ENCODE measurements at regions not wholly inside any gene's neighbourhood (a gene's known extent, or its start where the extent isn't known, plus 50 kb on each side); places are given as distances from the start of the nearest gene placed in this dataset.
"Not testable (repeated sequence)": the region's sequence is repeated elsewhere in the genome, so short reads cannot be mapped to it uniquely, and the experiment has no call there.

GRCh38 chr14:46433381-46433780 lies 218.2 kb downstream of the RPL10L start:
- no peak for DNase-seq (ENCODE audit: low spot score)

DNA sequence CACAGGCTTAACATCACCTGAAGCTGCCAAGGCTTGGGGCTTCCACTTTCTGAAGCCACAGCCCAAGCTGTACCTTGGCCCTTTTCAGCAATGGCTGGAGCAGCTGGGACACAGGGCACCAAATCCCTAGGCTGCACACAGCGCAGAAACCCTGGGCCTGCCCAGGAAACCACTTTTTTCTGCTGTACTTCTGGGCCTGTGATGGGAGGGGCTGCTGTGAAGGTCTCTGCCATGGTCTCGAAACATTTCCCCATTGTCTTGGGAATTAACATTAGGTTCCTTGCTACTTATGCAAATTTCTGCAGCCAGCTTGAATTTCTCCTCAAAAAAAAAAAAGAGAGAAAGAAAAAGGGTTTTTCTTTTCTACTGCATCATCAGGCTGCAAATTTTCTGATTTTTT lies 219.1 kb downstream of the RPL10L start:
- DNase-seq (ENCODE audit: low spot score): no peak

GRCh38 chr14:46417066-46417465 lies 234.5 kb downstream of the RPL10L start:
- no peak for DNase-seq (ENCODE audit: low spot score)

DNA sequence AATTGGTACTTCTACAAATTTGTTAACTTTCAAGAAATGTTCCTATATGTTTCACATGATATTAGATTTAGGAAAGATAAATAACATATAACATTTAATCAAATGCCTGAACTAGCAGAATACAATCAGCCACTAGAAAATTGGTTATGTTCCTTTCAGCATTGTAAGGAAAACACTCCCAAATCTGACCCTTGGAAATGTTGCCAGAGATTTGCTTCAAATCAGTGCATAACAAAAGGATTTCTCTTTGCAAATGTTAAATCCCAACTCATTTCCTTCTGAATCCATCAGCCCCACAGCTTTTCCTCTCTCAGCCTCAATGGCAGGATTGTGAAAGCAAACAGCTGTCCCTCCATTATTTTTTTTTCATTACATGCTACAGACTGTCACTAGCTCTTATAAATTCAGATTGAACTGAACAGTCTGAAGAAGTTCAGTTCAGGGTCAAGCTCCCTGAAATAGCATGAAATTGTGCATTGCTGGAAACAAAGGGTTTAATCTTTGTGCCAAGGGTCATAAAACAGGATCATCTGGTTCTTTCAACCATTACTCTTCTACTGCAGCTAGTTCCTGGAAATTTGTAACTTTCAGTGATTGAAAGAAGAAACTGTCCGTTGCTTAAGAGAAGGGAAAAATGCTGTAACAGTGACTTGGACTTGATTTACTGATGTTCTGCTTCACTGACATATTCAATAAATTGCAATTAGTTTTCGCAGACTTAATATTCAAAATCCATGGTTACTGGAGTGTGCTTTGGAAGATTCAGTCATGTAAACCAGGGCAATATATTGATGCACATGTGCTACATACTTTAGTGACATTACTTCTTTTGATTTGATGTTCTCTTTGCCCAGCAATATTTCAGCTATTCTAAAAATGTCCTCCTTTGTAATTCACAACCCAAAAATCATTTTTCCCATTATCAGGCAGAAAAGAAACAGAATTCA lies 246.4 kb downstream of the RPL10L start:
- no peak for DNase-seq (ENCODE audit: low spot score)

GRCh38 chr14:46402001-46402690 lies 249.4 kb downstream of the RPL10L start:
- not testable (repeated sequence) for DNase-seq (ENCODE audit: low spot score)

DNA sequence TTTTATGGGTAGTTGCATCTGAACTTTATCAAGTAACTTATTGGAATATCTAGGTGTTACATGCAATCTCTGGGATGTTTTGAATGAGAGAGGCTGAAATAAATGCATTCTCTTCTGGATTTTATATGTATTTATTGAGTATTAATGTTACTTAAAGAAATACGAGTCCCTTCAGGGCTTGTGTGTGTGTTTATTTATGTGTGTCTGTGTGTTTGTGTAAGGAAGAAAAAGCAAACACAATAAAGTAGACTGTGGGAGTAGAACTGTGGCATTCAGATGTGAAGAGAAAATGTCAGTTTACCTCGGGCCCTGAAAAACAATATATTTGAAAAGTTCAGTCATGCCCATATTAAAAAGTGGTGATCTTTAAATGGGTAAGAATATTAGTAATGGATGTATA lies 250.5 kb downstream of the RPL10L start:
- DNase-seq (ENCODE audit: low spot score): no peak

DNA sequence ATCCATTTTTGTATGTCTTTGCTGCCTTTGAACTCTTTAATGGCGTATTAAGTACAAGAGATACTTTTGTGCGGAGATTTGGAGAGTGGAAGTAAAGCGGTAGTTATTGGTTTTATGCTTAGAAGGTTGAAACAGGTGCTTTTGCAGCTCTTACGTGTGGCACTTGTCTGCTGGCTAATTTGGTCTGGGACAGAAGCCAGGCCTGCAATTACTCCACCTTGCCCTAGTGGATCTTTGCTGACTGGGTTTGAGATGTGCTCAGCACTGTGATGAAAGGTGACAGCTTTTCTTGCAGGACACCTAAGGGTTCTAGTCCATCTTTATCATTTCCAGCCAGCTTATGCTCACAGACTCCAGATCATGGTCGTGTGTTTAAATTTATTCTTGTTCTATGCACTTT lies 252.5 kb downstream of the RPL10L start:
- DNase-seq (ENCODE audit: low spot score): no peak

- DNase-seq (ENCODE audit: low spot score): no peak
These were observed 267.0 kb downstream of the RPL10L start for GRCh38 chr14:46384611-46385010.

DNA sequence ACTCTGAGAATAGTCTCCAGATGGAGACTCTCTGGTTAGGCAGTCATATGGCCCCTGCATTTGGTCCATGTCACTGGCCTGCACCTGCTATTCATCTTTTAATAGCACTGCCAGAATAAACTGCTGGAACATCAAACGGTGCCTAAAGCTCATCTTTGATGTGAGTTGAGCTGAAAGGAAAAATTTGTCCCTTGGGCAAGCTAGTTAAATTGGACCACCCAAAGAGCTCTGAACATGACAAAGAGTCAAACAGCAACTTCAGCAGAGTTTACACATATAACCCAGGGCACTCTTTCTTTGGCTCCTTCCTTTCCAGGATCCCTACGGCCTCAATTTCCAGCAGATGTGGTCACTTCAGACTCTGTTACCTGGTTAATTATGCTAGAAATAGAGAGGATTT lies 269.9 kb downstream of the RPL10L start:
- no peak for DNase-seq (ENCODE audit: low spot score)

GRCh38 chr14:46378248-46378647 lies 273.3 kb downstream of the RPL10L start:
- DNase-seq (ENCODE audit: low spot score): peak; percentile 2

GRCh38 chr14:46377305-46377704 lies 274.3 kb downstream of the RPL10L start:
- no peak for DNase-seq (ENCODE audit: low spot score)

- no peak for DNase-seq (ENCODE audit: low spot score)
These were observed 282.2 kb downstream of the RPL10L start for GRCh38 chr14:46369391-46369790.

DNA sequence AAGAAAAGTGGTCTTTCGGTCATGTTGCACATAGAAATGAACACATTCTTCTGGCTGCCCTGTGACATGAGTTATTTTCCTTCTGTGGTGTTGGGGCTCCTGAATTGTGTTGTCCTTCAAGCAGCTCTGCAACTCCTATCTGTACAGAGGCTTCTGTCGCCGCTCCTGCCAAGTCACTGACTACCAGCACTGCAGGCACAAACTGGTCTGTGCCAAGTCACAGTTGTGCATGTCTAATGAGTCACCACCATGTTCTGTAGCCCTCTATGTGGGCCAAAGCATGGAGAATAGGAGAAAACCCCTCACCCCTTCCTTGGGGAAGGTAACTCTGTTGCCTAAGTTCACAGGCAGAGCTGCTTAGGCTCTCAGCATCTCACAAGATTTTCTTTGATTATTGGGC lies 283.3 kb downstream of the RPL10L start:
- DNase-seq (ENCODE audit: low spot score): no peak

DNA sequence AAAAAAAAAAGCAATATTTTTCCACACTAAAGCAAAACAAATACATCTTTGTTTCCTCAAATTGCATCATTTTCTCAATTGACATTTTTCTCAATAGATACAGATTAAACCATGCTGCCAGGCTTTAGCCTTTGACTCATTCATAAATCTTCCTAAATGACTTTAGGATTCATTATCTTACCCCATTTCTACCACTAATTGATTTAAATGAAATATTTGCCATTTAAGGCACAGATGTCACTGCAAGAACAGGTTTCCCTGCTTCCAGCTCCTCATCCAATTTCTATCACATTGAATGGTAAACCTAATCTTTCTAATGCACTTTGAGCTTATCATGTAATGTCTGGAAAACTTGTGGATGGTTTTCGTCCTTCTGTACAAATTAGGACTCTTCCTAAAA lies 298.7 kb downstream of the RPL10L start:
- DNase-seq (ENCODE audit: low spot score): no peak

DNA sequence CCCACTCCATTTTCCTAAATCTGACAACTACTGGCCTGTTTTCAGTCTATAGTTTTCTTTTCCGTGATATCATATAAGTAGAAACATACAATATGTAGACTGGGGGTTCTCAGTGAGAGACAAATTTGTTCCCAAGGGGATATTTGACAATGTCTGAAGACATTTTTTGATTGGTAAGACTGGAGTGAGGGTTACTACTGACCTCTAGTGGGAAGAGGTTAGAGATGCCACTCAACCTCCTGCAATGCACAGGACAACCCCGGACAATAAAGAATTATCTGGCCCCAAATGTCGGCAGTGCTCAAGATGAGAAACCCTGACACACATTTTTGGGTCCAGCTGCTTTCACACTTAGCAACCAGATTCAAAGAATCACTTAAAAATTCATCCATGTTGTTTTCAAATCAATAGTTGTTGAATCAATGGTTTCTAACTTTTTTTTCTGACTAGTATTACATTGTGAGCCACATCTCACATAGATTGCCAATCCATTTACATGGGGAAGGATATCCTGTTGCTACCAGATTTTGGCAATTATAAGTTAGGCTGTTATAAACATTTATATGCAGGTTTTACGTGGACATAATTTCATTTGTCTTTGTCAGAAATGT lies 307.1 kb downstream of the RPL10L start:
- DNase-seq (ENCODE audit: low spot score): peak; percentile 35

- DNase-seq (ENCODE audit: low spot score): no peak
These were observed 325.8 kb downstream of the RPL10L start for GRCh38 chr14:46325777-46326176.

DNA sequence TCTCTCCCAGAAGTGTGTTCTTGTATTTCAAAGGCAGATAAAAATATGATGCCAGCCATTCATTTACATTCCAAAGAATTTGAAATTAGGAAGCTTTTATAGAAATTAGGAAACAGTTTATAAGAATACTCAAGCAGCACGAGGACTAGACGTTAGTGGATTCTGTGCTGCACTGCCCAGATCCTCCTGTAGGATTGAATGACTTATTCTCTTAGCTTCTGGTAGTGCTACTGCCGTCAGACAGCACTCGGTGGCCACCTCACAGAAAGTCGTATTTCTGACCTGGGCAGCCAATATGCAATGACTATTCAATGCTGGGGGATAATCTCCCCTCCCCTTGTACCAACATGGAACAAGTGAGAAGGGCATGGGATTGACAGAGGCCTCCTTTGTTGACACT lies 326.4 kb downstream of the RPL10L start:
- DNase-seq (ENCODE audit: low spot score): no peak

DNA sequence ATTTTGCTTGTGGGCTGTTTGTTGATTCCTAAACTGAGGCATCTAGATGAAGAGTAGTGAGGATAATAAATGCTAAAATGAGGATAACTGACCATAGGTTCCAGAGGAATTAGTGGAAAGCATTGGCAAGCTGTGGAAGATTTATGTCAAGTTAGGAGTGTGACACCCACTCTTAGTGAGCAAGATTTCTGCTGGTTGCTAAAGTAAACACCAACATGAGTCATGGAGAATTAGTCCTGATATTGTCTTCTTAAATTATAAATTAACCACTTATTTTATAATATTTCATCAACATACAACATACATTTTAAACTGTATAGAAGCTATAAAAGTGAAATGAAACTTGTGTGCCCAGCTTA lies 328.2 kb downstream of the RPL10L start:
- DNase-seq (ENCODE audit: low spot score): peak; percentile 6

- DNase-seq (ENCODE audit: low spot score): no peak
These were observed 328.7 kb downstream of the RPL10L start for GRCh38 chr14:46322730-46323403.

GRCh38 chr14:46322076-46322475 lies 329.5 kb downstream of the RPL10L start:
- no peak for DNase-seq (ENCODE audit: low spot score)

- DNase-seq (ENCODE audit: low spot score): no peak
These were observed 345.3 kb downstream of the RPL10L start for GRCh38 chr14:46306267-46306666.

- no peak for DNase-seq (ENCODE audit: low spot score)
These were observed 350.8 kb downstream of the RPL10L start for GRCh38 chr14:46300765-46301164.
